ENCODE measurements at regions not wholly inside any gene's neighbourhood (a gene's known extent, or its start where the extent isn't known, plus 50 kb on each side); places are given as distances from the start of the nearest gene placed in this dataset.

DNA sequence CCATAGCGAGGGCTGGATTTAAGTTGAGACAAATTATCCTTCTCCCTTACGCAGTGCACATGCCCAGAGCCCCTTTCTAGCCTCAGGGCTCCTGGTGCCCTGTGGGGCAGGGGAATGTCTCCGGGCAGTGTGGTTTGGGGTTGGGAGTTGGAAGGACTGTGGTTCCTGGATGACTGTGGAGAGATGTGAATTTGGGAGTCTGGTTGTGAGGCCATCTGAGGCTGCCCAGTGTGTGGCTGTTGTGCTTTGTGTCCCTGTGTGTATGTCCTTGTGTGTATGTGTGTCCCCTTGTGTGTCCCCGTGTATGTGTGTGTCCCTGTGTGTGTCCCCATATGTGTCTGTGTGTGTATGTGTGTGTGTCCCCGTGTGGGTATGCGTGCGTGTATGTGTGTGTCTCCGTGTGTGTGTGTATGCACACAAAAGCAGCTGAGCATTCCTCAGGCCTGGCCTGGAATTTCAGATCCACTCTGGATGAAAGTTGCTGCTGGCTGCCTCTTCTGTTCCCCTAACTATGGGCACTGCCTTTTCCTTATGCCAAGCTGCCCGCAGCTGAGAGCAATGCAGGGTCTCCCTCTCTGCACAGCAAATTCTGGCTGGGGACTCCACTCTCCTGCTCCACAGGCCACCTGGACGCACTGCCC is 65.4 kb downstream of the UBIAD1 start:
- peak in 1 of 3 donors; percentile 40 for DNase-seq

DNA sequence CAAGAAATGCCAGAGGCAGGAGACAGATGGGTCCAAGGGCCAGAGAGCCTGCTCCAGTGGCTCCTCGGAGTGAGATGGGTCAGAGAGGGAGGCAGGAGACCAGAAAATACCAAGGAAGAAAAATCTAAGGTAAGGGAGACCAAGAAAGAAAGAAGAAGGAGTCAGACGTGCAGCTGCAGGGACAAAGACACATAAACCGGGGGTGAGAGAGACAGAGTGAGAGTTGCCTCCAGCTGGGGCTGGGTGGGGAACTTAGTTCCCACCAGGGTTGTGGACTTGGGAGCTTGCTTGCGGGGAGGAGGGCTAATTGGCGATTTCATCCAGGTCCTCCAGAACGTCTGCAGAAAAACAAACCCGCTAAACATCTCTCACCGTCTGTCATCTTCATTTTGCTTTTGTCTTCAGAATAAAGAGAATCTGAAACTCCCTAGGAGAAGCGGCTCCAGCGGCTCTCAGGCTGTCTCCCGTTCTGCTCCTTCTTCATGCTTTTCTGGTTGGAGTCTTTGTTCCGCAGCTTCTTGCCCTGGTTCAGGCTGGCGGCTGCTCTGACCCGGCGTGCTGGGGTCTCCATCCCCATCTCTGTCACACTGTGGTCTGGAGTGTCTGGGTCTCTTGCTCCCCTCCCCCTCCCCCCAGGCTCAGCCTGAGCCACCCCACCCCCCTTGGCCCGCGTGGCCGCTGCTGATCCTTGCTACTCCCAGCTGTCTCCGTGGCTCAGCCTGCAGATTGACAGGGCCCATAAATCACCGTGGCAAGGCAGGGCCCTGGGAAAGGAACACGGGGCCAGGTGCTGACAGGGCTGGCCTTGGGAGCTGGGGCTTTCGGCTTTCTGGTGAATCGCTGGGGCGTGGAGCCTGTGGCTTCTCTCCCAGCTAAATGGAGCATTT is 66.6 kb downstream of the UBIAD1 start:
- peak; percentile 65 to 78 (median 73) for DNase-seq

DNA sequence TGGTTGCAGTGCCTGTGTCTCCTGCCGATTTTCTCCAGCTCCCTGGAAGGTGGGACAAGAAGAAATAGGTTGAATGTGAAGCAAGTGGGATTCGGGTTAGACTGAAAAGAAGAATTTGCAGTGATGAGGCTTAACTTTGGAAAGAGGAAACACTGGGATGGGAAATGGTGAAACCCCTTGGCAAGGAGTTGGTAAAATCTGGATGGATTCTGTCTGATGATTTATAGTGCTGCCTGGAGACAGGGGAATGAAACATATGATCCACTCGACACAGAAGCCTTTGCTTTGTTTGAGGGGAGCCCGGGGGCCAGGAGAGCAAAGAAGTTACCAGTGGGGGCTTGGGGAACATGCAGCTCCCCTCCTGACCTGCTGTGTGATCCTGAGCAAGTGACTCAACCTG is 67.2 kb downstream of the UBIAD1 start:
- no peak for DNase-seq

- DNase-seq: peak; percentile 53 to 92 (median 79)
Measured at GRCh38 chr1:11341901-11342552, 69.0 kb downstream of the UBIAD1 start.

GRCh38 chr1:11342621-11343032 is 69.6 kb downstream of the UBIAD1 start:
- DNase-seq: peak in 2 of 3 donors; percentile 21 to 48

GRCh38 chr1:11345971-11346715 is 73.1 kb downstream of the UBIAD1 start:
- no peak for DNase-seq

- DNase-seq: no peak
Measured at GRCh38 chr1:11350265-11350664, 77.3 kb downstream of the UBIAD1 start.

DNA sequence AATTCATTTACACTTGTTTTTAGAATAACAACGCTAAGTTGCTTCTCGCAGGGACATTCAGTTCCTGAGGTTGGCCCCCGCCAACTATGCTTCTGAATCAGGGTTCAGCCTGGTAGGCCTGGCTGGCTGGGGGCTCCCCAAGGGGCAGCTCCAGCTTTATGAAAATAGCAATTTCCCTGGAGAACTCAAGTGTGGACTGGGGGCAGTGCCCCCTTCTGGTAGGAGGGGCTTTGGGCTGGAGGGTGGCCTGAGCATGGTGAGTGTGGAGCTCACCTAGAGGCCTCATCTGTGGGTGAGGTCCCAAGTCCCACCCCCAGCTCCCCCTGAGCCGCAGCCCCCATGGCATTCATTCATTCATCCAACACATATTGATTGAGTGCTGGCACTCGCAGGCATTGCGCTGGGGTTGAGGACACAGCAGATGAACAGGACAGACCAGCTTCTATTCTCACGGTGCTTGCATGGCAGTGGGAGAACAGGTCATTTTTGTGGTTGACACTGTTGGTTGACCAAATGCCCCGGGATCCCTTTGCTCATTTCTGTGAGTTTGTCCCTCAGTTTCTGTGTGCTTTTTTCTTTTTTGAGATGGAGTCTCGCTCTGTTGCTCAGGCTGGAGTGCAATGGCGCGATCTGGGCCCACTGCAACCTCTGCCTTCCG is 79.2 kb downstream of the UBIAD1 start:
- DNase-seq: no peak

DNA sequence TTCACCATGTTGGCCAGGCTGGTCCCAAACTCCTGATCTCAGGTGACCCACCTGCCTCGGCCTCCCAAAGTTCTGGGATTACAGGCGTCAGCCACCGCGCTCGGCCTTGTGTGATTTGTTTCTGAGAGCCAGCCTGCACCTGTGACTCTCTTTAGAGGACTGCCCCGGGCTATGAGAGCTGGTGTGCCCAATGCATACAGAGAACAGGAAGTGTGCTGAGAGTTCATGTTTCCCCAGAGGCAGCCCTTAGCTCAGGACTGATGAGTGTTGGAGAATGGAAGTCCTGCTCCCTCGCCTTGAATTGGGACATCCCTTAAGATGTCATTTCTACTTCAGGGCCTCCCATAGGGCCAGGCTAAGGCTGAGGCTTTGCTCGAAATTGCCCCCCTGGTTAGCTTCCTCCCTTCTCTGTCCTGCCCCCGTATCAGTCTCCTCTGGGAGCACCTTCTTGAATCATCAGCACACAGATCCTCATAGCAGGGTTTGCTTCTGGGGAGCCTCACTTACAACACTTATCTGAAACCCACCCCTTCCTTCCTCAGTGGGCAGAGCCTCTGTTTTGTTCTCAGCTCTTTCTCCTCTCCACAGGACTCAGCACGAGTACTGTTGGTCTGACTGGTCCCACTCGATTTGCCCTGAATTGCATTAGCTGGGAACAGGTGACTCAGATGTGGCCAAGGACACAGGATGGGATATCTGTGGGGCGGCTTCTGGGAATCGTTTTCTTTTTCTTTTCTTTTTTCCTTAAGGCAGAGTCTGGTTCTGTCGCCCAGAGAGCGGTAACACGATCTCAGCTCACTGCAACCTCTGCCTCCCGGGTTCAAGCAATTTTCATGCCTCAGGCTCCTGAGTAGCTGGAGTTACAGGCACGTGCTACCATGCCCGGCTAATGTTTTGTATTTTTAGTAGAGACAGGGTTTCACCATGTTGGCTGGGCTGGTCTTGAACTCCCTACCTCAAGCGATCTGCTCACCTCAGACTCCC is 80.1 kb downstream of the UBIAD1 start:
- DNase-seq: no peak

DNA sequence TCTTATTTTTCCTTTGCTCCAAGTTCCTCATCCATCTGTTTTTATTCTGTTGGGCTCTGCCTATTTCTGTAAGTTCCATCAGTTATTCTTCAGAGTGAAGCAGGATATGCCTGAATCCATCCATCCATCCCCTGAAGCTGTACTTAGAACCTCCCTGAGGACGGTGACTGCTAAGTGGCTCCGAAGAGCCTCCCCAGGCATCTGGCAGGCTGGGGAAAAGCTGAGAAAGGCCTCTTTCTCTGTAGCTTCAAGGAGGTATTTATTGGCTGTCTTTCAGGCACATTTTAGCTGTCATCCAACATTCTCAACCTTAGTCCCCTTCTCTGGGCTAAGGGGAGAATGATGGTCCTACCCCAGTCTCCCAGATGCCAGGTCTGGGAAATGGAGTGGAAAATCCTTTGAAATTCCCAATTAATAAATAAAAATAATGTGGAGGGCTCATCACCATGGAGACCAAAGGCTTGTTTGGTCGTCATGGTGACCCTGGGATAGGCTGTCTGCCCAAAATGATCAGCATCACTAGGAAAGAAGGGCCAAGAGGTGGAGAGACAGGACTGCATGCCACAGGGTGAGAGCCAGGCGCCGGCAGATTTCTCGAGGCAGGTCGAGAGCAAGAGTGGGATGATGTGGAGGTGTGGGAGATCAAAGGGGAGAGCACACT is 82.0 kb downstream of the UBIAD1 start:
- no peak for DNase-seq

GRCh38 chr1:11355559-11356475 is 82.8 kb downstream of the UBIAD1 start:
- no peak for DNase-seq

- DNase-seq: no peak
Measured at GRCh38 chr1:11357276-11357675, 84.3 kb downstream of the UBIAD1 start.

GRCh38 chr1:11358984-11359383 is 86.0 kb downstream of the UBIAD1 start:
- no peak for DNase-seq

GRCh38 chr1:11362547-11363021 is 89.6 kb downstream of the UBIAD1 start:
- no peak for DNase-seq

- no peak for DNase-seq
Measured at GRCh38 chr1:11364170-11364569, 91.2 kb downstream of the UBIAD1 start.

DNA sequence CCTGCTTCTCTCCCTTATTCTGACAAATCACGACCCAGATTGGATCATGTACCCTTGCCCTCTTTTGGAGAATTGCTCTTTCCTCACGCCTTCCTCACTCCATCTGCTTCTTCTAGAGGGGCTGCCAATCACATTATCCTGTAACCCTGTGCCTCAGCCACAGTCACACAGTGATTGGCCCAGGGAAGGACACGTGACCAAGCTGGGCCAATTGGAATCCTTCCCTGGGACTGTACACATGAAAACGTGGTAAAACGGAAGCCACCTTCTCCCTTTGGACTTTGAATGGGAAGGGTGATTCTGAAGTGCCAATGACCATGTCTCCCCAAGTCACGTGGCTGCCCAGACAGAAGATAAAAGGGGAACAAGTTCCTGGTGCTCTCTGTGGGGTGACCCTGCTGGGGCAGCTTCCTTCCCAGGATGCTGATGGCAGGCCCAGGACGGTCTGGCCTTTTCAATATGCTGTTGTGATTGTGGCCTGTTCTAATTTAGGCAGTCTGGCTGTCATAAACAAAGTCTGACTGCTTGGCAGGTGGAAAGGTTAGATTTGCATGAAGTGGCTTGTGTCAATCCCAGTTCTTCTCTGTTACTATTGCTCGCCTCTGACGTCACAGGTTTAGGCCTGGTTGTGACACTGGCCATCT is 92.9 kb downstream of the UBIAD1 start:
- no peak for DNase-seq

DNA sequence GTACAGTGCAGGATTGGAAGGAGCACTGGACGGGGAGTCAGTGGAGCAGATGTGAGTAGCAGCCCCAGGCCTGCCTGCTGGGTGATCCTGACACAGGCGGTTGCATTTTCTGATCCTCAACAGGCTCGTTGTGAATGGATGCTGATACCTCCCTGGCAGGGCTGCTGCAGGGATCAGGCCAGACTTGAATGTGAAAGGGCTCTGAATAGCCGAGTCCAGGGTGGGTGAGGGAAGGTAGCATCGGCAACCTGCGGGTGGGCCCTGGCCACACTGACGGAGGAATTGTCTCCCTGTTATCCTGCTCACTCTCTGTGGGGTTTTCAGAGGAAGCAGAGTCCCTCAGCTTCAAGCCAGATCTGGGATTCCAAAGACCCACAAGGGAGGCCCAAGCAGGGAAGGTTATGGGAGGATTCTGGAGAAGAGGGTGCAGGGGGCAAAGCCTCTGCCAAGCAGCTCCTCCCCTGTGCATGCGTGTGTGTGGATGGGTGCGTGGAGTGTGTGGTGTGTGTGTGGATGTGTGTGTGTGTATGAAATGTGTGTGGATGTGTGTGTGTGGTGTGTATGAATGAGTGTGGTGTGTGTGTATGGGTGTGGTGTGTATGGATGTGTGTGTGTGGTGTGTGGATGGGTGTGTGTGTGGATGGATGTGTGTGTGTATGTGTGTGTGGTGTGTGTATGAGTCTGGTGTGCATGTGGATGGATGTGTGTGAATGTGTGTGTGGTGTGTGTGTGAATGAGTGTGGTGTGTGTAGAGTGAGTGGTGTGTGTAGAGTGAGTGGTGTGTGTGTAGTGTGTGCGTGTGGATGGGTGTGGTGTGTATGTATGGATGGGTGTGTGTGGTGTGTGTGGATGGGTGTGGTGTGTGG is 100.3 kb downstream of the UBIAD1 start:
- no peak for DNase-seq
